Suprapubic skin (tissue), 4 donors: ENCODE measurements at regions not wholly inside any gene's neighbourhood (a gene's known extent, or its start where the extent isn't known, plus 50 kb on each side); places are given as distances from the start of the nearest gene placed in this dataset.
"Not testable (repeated sequence)": the region's sequence is repeated elsewhere in the genome, so short reads cannot be mapped to it uniquely, and the experiment has no call there.

Source experiments
- DNase-seq, 2 donors: peaks; one replicate each; pipeline ENCODE4 v3.0.0-alpha.2; 2019; ENCODE audit warnings: low spot score in 2 of 2
- H3K27ac ChIP-seq: fragments of 200-600 bp; sonication (generic); one replicate; pipeline ENCODE4 v1.5.1; 2019
- H3K27me3 ChIP-seq: fragments of 200-600 bp; sonication (generic); one replicate; pipeline ENCODE4 v1.5.1; 2019
- H3K36me3 ChIP-seq: fragments of 200-600 bp; sonication (generic); one replicate; pipeline ENCODE4 v1.5.1; 2019
- H3K4me1 ChIP-seq: fragments of 200-600 bp; sonication (generic); one replicate; pipeline ENCODE4 v1.5.1; 2019
- H3K4me3 ChIP-seq: fragments of 200-600 bp; sonication (generic); one replicate; pipeline ENCODE4 v1.5.1; 2019; ENCODE audit warnings: mild to moderate bottlenecking
- H3K9me3 ChIP-seq: fragments of 200-600 bp; sonication (generic); one replicate; pipeline ENCODE4 v1.5.1; 2019
- EP300 ChIP-seq: sonication (generic); formaldehyde crosslinking; IDR thresholded peaks from one replicate; pipeline ENCODE4 v1.6.1; 2017; ENCODE audit warnings: antibody characterized with exemption
- POLR2A ChIP-seq, 2 donors: fragments of 450-650 bp; IDR thresholded peaks; one replicate each; pipeline ENCODE4 v1.6.1; 2017; ENCODE audit warnings: antibody characterized with exemption in 2 of 2, mild to moderate bottlenecking in 2 of 2, moderate library complexity in 2 of 2
- POLR2AphosphoS5 ChIP-seq, 3 donors: sonication (generic); formaldehyde crosslinking; IDR thresholded peaks; one replicate each; pipeline ENCODE4 v1.6.1; 2017; ENCODE audit warnings: antibody characterized with exemption in 3 of 3
- WGBS: methylation state at CpG from one replicate; pipeline ENCODE4 v1.1.5; 2018; 5-methylcytosine and 5-hydroxymethylcytosine counted together
- TF ChIP-seq, protein P1 (sequence below), 2 donors: fragments of 200-600 bp in 1 of 2; fragments of 450-650 bp in 1 of 2; sonication (generic) in 1 of 2; IDR thresholded peaks; one replicate each; pipeline ENCODE4 v1.5.1; 2016 to 2019; ENCODE audit warnings: antibody characterized with exemption in 2 of 2, mild to moderate bottlenecking in 1 of 2, moderate library complexity in 1 of 2

DNA sequence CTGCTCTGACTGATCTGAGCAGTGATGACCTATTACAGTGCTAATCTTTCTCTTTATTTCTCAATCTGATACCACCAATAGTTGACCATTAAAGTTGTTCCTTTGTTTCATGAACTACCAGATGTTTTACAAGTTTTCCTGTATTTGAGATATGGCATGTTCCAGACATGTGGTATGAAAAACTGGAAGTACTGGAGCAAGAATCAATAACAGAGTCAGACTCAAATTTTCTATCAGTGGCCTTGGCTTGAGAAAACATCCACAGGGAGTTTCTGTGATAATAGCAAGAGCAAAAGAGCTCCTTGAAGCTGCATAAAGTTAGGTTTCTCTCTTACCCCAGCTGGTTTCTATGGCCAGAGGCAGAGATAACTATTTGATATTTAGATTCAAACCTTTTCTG, 469.0 kb upstream of the STEAP1 start:
- Histone ChIP-seq H3K9me3 (no peaks in the 10 kb centered on the region), H3K27me3 (no peaks in the 10 kb centered on the region), H3K4me1 (no peaks in the 10 kb centered on the region), H3K4me3 (no peak overlapping the region), H3K27ac (no peak overlapping the region), H3K36me3 (no peaks in the 10 kb centered on the region)
- no peak for DNase-seq
- TF ChIP-seq POLR2A (IDR thresholded peaks at IDR 0.05): no peak
- TF ChIP-seq POLR2AphosphoS5 (IDR thresholded peaks at IDR 0.05): no peak
- TF ChIP-seq EP300: no peak
- TF ChIP-seq, protein P1, sequence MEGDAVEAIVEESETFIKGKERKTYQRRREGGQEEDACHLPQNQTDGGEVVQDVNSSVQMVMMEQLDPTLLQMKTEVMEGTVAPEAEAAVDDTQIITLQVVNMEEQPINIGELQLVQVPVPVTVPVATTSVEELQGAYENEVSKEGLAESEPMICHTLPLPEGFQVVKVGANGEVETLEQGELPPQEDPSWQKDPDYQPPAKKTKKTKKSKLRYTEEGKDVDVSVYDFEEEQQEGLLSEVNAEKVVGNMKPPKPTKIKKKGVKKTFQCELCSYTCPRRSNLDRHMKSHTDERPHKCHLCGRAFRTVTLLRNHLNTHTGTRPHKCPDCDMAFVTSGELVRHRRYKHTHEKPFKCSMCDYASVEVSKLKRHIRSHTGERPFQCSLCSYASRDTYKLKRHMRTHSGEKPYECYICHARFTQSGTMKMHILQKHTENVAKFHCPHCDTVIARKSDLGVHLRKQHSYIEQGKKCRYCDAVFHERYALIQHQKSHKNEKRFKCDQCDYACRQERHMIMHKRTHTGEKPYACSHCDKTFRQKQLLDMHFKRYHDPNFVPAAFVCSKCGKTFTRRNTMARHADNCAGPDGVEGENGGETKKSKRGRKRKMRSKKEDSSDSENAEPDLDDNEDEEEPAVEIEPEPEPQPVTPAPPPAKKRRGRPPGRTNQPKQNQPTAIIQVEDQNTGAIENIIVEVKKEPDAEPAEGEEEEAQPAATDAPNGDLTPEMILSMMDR (IDR thresholded peaks at IDR 0.05): no peak

DNA sequence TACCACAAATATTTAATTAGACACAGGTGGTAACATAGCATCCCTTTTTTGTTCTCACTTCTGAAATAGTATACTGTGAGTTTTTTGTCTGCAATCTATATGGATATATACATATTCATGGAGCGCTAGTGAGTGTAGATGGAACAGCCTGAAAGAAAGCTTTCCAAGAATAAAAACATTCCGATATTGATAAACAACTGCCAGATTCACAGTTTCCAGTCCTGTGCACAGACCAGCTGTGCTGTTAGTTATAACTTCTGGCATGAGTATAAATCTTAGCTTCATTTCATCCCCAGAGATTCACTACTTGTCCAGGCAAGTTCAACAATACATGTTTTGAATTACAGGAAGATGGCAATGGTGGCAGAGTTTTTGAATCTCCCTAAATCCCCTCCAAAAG, 467.1 kb upstream of the STEAP1 start:
- Histone ChIP-seq H3K4me3 (no peak overlapping the region), H3K4me1 (no peaks in the 10 kb centered on the region), H3K36me3 (no peaks in the 10 kb centered on the region), H3K27me3 (no peaks in the 10 kb centered on the region), H3K9me3 (no peaks in the 10 kb centered on the region), H3K27ac (no peak overlapping the region)
- TF ChIP-seq POLR2A (IDR thresholded peaks at IDR 0.05) (no peak), EP300 (no peak), POLR2AphosphoS5 (IDR thresholded peaks at IDR 0.05) (no peak)
- TF ChIP-seq, protein P1 (IDR thresholded peaks at IDR 0.05): no peak
- no peak for DNase-seq
- 21% methylated on average over 2 of the region's 2 CpGs for WGBS

DNA sequence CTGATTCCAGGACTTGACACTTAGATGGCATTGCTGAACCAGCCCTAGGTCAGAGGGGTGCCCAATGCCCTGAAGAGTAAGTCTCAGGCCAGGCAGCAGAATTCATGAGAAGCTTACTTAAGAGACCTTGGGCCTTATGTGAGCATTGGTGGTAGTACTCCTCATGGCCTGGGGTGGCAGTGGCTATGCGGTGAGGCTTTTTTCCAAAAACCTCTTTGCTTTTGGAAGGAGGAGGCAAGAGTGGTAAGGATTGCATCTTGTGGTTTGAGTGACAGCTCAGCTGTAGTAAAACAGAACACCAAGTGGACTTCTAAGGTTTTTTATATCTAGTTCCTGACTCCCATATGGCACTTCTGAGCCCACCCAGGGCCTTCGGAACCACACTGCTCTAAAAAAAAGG, 459.0 kb upstream of the STEAP1 start:
- no peak overlapping the region for H3K4me3 ChIP-seq
- H3K27ac ChIP-seq: no peak overlapping the region
- 100% methylated on average over 2 of the region's 2 CpGs for WGBS
- no peaks in the 10 kb centered on the region for H3K36me3 ChIP-seq
- no peaks in the 10 kb centered on the region for H3K4me1 ChIP-seq
- H3K27me3 ChIP-seq: no peaks in the 10 kb centered on the region
- peaks cover 17% of the 10 kb centered on the region for H3K9me3 ChIP-seq
- TF ChIP-seq POLR2AphosphoS5 (IDR thresholded peaks at IDR 0.05) (no peak), POLR2A (IDR thresholded peaks at IDR 0.05) (no peak), EP300 (no peak)
- no peak for DNase-seq

DNA sequence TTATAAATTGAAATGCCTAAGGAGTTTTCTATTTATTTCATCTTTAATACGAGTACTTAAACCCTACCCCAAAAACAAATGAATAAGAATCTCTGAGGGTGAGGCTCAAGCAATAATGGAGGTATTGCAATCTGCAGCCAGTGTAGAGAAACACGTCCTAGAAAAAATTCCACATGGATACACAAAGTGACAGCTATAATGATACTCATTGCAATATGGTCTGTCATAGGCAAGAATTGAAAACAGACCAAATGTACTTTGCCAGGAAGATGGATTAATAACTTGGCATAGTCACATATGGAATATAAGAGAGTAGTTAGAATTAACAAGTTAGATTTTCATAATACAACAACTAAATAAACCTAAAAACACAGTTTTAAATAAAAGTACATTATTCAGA, 440.1 kb upstream of the STEAP1 start:
- TF ChIP-seq POLR2AphosphoS5 (IDR thresholded peaks at IDR 0.05) (no peak), POLR2A (IDR thresholded peaks at IDR 0.05) (no peak), EP300 (no peak)
- TF ChIP-seq, protein P1 (IDR thresholded peaks at IDR 0.05): no peak
- no peak for DNase-seq
- no peak overlapping the region for H3K27ac ChIP-seq
- no peaks in the 10 kb centered on the region for H3K27me3 ChIP-seq
- H3K9me3 ChIP-seq: no peaks in the 10 kb centered on the region
- H3K4me1 ChIP-seq: no peaks in the 10 kb centered on the region
- no peak overlapping the region for H3K4me3 ChIP-seq
- 89% methylated on average over 2 of the region's 2 CpGs for WGBS
- no peaks in the 10 kb centered on the region for H3K36me3 ChIP-seq

DNA sequence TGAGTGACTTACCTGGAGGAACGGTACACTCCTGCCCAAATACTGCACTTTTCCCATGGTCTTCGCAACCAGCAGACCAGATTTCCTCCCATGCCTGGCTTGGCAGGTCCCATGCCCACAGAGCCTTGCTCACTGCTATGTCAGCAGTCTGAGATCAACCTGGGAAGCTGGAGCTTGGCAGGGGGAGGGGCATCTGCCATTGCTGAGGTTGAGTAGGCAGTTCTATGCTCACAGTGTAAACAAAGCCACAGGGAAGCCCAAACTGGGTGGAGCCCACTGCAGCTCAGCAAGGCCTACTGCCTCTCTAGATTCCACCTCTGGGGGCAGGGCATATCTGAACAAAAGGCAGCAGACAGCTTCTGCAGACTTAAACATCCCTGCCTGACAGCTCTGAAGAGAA, 435.3 kb upstream of the STEAP1 start:
- not testable (repeated sequence) for H3K27ac ChIP-seq, H3K4me3 ChIP-seq, DNase-seq, H3K9me3 ChIP-seq, H3K27me3 ChIP-seq, H3K4me1 ChIP-seq, H3K36me3 ChIP-seq
- 95% methylated on average over 2 of the region's 2 CpGs for WGBS

DNA sequence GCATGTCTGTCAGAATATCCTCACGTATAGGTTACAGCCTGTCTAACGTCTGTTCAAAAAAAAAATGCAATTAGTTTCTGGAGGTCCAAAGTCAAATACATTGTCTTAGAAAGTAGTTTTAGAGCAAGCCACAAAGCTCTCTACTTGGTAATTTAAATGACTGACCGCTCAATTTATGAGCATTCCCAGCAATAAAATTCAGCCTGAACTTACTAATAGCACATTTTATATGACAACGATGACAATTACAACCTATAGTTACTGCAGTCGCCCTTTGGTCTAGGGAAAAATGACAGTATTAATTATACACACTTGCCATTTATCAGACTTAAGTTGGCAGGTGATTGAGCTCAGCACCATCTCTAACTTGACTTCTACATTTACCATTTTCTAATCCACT, 425.8 kb upstream of the STEAP1 start:
- TF ChIP-seq POLR2A (IDR thresholded peaks at IDR 0.05) (no peak), POLR2AphosphoS5 (IDR thresholded peaks at IDR 0.05) (no peak), EP300 (no peak)
- TF ChIP-seq, protein P1 (IDR thresholded peaks at IDR 0.05): no peak
- no peaks in the 10 kb centered on the region for H3K4me1 ChIP-seq
- no peaks in the 10 kb centered on the region for H3K36me3 ChIP-seq
- H3K27ac ChIP-seq: no peak overlapping the region
- H3K4me3 ChIP-seq: no peak overlapping the region
- DNase-seq: no peak
- no peaks in the 10 kb centered on the region for H3K9me3 ChIP-seq
- 56% methylated on average over 5 of the region's 5 CpGs for WGBS
- no peaks in the 10 kb centered on the region for H3K27me3 ChIP-seq
